ENCODE measurements at regions not wholly inside any gene's neighbourhood (a gene's known extent, or its start where the extent isn't known, plus 50 kb on each side); places are given as distances from the start of the nearest gene placed in this dataset.
"Not testable (repeated sequence)": the region's sequence is repeated elsewhere in the genome, so short reads cannot be mapped to it uniquely, and the experiment has no call there.

DNA sequence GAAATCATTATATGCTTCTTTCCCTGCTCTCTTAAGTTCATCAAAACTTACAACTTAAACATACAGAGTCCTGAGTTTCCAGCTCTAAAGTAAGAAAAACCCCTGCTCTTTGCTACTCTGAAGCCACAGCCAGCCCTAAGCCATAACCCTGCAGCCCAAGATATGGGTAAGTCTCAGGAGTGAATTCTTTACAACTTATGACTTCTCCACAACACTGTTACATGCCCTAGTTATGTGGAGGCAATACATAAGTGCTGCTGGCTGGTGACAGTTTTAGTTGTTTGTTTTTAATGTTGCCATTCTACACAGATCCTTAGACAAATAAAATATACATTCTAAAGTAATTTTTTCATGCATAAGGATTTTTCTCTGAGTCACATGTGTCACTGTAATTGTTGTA is 100.2 kb downstream of the FBXO8 start:
- DNase-seq (ENCODE audit: low spot score), result no peak

DNA sequence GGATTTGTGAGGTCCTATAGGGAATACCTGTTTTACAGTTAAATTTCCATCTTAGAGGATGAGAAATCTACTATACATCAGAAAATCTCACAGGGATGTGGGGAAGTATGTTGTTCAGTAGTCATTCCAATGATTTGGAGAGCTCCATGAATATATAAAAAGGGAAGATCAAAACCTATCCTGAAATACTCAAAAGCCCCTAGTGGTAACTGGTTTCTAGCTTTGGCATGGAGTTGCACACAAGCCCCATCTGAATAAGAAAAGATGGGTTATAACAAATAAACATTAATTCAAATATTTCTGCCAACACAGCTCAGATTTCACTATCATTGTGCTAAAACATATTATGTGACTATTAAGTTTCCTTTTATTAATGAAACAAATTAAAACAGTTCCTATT is 101.6 kb downstream of the FBXO8 start:
- no peak for DNase-seq (ENCODE audit: low spot score)

DNA sequence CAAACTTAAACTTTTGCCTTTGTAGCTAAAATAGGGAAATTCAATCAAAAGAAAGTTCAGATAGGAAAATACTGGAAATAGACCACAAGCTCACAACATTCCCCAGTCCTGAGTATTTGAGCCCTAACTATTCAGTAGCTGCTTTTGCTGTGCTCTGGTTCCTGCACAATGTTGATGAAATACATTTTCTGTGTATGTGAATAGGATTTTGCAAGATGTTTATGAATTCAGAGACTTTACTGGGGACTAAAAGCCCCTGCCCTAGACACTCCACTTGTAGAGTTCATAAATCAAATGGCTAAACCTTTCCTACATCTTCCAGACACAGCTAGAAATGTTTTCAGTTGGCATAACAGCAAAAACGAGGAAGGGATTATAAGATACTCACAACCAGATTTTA is 105.9 kb downstream of the FBXO8 start:
- DNase-seq (ENCODE audit: low spot score), result no peak

DNA sequence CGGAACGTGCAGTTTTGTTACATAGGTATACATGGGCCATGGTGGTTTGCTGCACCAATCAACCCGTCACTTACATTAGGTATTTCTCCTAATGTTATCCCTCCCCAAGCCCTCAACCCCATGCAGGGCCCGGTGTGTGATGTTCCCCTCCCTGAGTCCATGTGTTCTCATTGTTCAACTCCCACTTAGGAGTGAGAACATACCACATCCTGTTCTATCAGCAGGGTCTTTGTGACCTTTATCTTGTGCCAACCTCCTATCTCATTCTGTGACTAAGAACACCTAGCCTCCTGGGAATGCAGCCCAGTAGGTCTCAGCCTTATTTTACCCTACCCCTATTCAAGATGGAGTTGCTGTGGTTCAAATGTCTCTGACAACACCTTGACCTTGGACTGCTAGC is 107.6 kb downstream of the FBXO8 start:
- DNase-seq (ENCODE audit: low spot score), result not testable (repeated sequence)

DNA sequence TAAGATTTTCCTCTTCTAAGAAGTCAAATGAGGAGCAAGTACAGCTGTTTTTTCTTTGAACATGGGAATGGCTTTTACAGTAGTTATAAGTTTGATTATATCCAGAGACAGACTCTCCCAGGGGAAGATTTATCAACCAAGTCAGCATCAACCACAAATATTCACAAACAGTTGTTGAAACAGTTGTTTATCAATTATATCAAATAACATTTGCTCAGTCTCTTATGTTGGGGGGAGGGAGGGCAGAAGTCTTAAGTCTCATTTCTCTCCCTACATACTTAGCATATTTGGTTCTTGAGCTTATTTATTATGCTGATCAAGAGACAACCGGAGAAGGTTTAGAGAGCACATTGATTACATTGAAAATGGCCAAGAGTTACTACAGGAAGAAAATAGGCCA is 110.1 kb downstream of the FBXO8 start:
- no peak for DNase-seq (ENCODE audit: low spot score)

DNA sequence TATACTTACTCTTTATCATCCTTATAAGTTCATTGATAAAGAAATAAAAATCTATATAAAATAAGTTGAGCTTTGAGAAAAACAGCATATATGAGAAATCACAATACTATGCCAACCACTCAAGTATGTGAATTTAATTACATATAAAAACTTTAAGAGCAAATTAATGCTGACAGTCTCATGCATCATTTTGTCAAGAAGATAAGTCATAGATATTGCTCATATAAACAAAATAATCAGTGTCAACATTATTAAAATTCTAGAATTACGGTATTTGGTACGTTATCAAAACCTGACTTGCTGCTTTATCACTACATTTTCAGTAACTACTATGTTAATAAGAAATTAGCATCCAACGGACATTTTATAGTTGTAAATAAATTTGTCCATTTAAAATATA is 111.2 kb downstream of the FBXO8 start:
- no peak for DNase-seq (ENCODE audit: low spot score)

DNA sequence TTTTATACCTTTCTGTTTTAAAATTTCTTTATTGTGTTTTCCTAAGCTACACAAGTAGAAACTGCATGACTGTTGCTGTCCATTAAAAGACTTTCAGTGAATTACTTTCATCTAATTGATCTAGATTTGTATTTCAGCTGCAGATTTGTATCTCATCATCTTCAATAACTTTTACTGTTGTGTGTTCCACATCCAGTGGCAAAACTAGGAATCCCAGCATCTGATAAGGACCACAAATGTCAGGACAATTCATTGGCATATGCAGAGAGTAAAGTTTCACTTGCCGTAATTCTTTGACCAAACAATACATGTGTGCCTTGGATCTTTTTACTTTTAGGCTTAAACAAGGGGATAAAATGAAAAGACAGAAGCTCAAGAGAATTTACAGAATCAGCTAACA is 112.6 kb downstream of the FBXO8 start:
- DNase-seq (ENCODE audit: low spot score), result no peak

DNA sequence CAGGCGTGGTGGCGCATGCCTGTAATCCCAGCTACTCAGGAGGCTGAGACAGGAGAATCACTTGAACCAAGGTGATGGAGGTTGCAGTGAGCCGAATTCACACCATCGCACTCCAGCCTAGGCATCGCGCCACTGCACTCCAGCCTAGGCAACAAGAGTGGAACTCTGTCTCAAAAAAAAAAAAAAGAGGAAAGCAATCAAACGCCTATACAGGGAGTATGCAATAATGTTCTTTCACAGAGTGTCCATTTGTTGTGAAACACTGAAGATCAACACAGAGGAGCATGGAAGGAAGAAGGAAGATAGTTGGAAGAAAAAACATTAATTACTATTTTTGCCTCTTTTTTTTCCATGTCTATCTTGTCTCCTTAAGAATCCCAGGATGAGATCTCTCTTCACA is 113.4 kb downstream of the FBXO8 start:
- no peak for DNase-seq (ENCODE audit: low spot score)

DNA sequence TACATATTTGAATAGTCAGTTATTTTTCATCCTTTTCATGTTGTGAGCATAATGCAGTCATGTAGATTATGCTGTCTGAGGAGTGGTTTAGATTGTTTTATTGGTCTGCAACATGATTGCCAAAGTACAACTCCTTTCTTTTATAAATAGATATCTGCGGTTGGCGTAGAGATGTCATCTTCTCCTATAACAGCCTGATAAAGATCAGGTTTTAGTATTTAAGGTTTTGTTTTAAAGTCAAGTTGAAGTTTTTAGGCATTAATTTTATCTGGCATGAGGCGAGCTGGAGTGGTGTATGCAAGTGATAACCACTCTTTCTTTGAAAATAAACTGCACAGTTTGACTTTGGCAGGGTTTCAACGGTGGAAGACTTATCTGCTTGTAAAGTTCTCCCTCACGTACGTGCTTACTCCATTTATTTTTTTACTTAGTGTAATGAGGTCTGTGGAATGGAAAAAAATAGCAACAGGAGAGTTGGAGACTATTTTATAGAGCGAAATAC is 126.3 kb downstream of the FBXO8 start:
- no peak for DNase-seq (ENCODE audit: low spot score)

DNA sequence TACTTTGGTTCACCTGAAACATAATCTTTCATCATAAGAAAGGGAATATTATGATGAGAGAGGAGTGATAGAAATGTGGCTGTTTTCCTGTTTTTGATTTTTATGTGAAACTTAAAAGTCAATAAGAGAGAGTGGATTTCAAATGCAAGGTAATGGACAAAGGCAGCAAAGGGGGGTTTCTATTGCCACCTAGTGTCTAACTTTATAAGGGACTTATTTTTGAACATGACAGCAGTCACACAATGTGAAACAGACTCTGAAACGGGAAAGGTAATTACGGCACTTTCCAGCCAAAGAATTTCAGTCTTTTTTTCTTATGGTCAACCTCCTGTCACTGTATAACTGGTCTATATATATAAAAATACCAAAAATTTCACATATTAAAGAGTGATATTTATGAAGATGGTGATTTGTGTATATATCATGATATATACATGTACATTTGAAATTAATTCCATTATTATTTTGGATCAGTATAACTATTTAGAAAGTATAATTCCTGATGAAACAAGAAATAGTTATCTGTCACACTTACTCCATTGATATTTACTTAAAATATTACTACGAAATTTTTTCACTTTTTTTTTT is 127.1 kb downstream of the FBXO8 start:
- no peak for DNase-seq (ENCODE audit: low spot score)

DNA sequence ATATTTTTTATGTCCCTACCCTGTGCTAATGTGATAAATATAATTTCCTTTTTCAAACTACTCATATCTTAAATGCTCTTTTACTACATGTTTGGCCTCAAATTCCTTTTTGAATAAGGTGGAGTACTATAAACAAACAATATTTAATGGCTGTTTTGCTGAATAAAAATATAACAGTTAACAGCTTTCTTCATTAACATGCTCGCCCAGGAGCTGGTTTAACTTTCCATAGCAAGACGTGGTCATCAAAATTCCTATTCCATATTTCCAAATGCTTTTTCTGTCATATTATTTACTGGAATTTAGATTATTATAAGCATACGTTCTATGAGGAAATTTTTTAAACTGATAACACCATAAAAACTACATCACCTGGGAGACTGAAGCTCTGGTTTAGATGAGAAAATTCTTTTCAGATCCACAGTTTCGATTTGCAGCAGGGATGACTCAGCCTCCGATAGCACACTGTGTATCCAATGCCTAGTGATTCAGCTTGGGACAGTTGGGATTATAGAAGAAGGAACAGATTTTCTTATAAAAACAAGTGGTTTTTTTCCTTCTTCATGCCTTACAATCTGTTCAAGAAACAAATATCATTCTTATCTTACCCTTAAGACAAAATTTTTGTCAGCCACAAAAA is 129.1 kb downstream of the FBXO8 start:
- DNase-seq (ENCODE audit: low spot score), result no peak

DNA sequence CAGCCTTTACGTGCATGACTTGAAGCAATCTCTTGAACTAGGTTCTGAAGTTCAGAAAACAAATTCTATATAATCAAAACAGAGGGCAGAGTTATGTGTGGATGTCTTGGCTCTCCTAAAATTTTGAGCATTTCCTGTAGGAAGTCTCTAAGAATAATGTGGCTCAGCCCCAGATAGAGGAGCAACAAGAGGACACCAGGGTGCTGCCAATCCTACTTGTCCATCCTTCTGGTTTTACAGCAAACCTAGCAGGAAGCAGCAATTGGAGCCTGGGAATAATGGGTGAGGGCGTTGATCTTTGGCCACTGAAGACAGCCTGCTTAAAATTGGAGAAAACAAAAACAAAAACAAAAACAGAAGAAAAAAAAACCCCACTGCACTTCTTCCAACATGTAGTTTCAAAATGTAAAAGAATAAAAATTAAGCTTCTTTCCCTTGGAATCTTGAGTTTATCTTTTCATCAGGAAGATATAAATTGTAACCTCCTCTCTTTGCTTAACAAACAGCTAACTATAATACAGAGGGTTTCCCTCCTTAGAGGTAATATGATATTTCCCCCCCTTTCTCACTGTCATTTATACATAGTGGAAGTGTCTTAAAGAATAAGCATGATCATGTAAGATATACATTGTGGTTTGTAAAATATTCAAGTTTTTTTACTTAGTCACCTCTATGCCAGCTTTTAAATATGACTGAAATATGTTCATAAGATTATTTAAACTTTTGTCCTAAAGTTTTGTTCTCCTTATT is 130.6 kb downstream of the FBXO8 start:
- no peak for DNase-seq (ENCODE audit: low spot score)

DNA sequence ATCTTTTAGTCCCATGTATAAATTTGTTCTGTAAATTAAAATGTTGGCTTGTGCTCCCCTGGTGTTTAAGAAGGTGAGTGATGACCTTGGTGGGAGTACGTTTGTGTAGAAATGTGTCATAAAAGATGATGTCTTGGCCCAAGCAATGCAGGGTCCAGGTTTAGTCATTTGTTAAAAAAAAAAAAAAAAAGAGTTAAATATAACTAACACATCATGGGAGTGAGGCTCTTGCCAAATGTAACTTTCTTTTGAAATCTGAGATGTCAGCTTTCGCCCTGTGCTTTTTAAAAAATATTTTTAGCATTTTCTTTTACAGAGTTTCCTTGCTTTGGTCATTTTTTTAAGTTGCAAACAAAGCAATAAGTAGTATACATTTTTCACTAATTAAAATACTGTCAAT is 135.6 kb downstream of the FBXO8 start:
- no peak for DNase-seq (ENCODE audit: low spot score)

DNA sequence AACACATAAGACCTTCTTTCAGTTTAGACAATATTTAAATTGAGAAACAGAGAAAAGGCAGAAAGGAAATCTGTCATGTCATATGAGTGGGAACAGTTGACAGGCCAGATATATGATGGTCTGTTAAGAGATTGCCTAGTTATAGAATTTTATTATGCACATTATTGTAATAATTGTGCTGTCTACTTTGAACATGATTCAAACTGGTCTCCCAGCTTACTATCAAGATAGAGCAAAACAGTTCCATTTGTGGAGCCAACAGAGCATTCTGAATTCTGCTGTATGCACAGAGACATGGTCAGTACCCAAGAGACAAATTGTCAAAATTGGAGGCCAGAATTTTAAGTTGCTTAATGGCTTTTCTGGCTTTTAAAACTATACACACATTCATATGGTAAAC is 139.4 kb downstream of the FBXO8 start:
- no peak for DNase-seq (ENCODE audit: low spot score)

DNA sequence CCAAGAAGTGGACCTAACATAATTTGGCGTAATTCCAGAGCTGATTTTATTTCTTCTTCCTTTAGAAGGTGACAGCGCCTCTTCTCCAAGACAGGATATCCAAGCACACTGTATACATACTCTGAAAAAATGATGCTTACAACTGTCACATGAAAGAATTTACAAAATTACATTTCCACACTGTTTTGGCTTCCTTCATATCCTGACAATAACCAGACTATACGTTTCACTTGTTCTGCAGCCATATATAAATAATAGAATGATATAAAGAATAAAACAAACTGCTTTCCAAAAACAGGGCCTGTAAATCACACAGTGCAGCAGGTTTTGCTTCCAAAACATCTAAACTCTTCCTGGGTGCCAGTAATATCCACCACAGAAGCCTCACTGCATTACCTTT is 141.6 kb downstream of the FBXO8 start:
- DNase-seq (ENCODE audit: low spot score), result no peak

DNA sequence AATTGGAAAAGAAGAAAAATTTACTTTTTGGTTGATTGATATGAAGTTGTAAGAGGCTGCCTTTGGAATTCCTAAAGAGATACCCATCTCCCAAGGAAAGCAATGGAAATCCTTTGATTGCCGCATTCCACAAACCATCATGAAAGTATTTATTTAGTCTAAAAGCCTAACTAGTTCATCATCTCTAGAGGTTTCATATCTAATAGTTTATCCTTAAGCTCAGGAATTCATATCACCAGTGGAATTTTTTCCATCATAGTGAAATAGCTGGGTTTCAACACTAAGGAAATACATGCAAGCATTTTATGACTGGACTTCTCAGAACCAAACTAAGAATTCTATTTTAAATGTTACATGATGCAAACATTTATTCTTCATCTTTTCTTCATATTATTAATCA is 144.9 kb downstream of the FBXO8 start:
- no peak for DNase-seq (ENCODE audit: low spot score)

DNA sequence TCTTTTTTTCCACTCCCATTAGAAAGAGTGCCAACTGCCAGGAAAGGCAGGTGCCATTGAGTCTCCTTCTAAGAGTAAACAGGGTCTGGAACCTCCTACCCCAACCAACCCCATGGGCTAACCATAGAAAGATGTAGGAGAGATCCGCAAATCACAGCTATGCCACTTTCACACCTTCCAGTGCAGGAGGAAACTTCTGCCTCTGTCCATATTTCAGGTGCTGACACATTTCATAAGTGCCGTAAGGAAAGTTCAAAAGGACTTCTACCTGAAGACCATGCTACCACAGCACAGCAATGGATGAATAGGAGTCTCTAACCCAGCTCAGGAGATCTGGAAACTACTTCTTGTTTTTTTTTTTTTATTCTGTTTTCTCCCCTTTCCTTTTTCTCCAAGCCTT is 145.8 kb downstream of the FBXO8 start:
- no peak for DNase-seq (ENCODE audit: low spot score)

DNA sequence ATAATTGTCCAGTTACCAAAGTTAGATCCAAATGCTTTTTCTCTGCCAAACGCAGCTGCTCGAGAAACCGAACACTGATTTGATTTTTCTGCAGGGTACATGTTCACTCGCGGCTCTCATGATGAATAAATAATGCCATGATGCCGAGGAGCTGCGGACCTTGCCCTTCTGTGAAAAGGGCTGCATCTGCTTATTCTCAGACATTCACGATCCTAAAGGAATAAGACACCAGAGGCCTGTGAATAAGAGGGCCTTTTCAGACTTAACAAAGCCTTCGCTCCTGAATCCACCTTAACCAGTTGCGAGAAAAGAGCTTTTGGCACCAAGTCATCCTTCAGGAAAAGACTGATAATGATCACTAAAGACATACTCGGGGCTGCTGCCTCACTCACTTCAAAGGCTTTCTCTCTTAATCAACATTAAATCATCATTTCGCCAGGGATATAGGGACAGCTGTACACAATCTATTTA is 147.5 kb downstream of the FBXO8 start:
- no peak for DNase-seq (ENCODE audit: low spot score)

DNA sequence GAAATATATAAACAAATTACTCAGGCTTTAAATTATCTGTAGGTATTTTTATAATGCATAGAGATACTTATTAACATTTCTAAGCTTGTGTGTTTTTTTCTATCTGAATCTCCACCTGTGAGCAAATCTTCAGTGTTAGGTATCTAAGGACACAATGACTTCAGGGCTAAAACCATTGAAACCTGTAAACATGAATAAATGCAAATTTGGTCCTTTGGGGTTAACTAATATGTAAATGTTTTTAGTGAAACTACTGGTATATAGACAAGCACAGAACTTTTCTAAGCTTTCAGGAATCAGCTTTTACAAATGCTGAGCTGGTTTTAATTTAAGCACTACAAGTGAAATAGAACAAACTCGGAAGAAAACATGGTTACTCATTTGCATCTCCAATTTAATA is 147.9 kb downstream of the FBXO8 start:
- DNase-seq (ENCODE audit: low spot score), result no peak

DNA sequence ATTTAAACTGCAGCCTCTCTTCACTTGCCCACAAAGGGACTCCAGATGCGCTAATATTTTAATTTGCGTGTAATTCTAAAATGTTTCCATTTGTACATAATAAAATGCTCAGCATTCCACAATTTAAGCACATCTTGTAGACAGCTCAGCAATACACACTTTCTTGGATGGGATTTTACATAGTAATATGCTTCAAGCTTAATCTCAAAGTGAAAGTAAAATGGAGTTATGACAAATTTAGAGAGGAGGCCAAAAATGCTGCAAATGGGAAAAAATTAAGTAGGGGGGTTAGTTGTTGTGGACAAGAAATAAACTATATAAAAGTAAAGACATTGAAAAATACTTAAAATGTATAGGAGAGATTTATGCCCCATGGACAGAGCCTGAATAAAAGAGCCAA is 149.1 kb downstream of the FBXO8 start:
- DNase-seq (ENCODE audit: low spot score), result no peak

DNA sequence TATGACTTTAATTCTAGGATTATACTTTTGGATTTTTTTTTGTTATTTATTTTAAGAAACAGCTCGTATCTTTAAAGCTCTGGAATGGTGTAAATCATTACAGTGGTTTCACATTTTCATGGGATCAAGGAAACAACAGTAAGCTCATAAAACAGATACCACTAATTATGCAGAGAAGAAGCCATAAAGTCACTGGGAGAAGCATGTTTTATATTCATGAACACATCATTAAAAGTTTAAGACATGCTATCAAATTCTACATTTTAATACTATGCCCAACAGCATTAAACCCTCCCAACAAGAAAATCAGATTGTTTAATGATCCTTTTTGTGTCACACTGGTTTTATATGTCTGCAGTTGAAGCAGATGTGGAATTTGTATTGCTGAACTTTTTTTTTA is 149.9 kb downstream of the FBXO8 start:
- no peak for DNase-seq (ENCODE audit: low spot score)

DNA sequence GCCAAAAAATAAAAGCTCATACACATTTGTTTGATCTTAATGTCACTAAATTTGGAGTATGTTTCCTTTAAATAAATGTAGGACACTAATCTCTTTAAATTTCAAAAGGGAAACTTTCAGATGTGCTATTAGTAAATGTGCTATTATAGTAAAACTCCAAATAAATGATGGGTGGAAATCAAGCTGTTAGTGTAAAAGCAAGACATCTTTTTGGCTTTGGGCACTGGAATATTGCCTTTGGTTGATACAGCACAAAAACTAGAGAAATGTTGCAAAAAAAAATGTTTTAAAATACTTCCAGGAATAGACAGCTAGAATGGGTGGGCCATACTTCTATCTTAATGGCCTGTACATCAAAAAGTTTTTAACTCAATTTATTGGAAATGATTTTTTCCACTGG is 151.6 kb downstream of the FBXO8 start:
- no peak for DNase-seq (ENCODE audit: low spot score)

DNA sequence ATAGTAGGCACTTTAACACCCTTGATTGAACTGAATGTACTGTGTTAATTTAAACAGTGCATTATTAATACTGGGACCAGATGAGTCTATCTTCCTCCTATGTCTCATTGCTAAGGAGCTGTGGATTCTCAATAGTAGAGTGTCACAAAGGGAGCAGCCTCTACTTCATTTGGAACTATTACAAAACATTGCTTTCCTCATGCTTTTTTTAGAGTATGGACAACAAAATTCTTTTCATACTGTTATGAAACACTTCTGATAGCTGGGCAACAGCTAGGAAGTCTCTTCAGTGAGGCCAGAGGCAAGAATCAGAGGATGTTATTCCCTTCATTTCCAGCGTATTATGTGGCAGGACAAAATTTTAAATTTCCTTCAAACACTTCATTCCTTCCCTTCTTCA is 160.8 kb downstream of the FBXO8 start:
- no peak for DNase-seq (ENCODE audit: low spot score)

All from CD4-positive, alpha-beta T cell treated with Interleukin-6 at 100 ng/mL for 8 hours (primary cell).